Esophagus squamous epithelium (tissue), 4 donors: ENCODE measurements at regions not wholly inside any gene's neighbourhood (a gene's known extent, or its start where the extent isn't known, plus 50 kb on each side); places are given as distances from the start of the nearest gene placed in this dataset.

ENCODE experiments used
- POLR2A ChIP-seq, 4 donors: fragments of 450-650 bp; IDR thresholded peaks; one replicate each; pipeline ENCODE4 v1.6.1; 2017; ENCODE audit warnings: antibody characterized with exemption in 4 of 4, mild to moderate bottlenecking in 4 of 4, moderate library complexity in 3 of 4
- TF ChIP-seq, protein P1 (sequence below), 6 experiments: fragments of 450-650 bp in 4 of 6; fragments of 200-600 bp in 2 of 6; sonication (generic) in 2 of 6; IDR thresholded peaks; one replicate each; pipeline ENCODE4 v1.5.1; 2016 to 2019; ENCODE audit warnings: antibody characterized with exemption in 6 of 6, mild to moderate bottlenecking in 4 of 6, moderate library complexity in 4 of 6

DNA sequence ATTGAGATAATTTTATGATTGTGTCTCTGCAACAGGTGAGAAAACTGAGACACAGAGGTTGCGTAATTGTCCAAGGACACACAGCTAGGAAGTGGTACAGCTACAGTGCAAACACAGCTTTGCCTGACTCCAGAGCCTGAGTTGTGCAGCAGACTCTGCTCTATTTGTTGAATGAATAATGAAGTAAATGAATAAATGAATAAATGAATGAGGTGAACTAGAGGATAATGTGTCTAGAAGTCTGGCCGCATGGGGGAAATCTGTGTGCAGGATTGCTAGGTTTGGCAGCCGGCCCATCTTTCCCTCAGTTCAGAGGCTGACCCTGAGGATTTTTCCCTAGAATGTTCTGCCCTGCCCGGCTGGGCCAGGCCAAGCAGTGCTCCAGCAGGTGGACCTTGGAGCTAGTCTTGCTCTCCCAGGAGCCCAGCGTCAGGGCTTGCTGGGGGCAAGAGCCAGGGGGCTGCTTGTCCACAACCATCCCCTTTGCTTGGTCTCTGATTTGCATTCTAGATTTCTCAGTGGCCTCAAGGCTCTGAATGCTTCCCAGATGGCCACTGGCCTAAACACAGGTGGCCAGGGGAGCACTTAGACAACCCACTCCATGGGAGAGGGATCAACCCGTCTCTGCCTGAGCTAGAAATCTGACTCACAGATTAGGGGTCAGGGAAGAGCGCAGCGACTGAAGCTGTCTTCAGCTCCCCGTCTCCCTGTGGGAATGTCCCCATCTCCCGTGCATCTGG lies 225.2 kb downstream of the C12orf75 start:
- TF ChIP-seq, protein P1, sequence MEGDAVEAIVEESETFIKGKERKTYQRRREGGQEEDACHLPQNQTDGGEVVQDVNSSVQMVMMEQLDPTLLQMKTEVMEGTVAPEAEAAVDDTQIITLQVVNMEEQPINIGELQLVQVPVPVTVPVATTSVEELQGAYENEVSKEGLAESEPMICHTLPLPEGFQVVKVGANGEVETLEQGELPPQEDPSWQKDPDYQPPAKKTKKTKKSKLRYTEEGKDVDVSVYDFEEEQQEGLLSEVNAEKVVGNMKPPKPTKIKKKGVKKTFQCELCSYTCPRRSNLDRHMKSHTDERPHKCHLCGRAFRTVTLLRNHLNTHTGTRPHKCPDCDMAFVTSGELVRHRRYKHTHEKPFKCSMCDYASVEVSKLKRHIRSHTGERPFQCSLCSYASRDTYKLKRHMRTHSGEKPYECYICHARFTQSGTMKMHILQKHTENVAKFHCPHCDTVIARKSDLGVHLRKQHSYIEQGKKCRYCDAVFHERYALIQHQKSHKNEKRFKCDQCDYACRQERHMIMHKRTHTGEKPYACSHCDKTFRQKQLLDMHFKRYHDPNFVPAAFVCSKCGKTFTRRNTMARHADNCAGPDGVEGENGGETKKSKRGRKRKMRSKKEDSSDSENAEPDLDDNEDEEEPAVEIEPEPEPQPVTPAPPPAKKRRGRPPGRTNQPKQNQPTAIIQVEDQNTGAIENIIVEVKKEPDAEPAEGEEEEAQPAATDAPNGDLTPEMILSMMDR (IDR thresholded peaks at IDR 0.05), result no peak
- no peak for TF ChIP-seq POLR2A (IDR thresholded peaks at IDR 0.05)
